Sigmoid colon (tissue), 4 donors: ENCODE measurements at regions not wholly inside any gene's neighbourhood (a gene's known extent, or its start where the extent isn't known, plus 50 kb on each side); places are given as distances from the start of the nearest gene placed in this dataset.

ENCODE experiments used
- CTCF ChIP-seq, 4 experiments: fragments of 450-650 bp in 3 of 4; fragments of 200-600 bp in 1 of 4; IDR thresholded peaks; one replicate each; pipeline ENCODE4 v1.5.1; 2016 to 2019; ENCODE audit warnings: antibody characterized with exemption in 4 of 4, mild to moderate bottlenecking in 3 of 4, moderate library complexity in 2 of 4
- POLR2A ChIP-seq, 2 donors: fragments of 450-650 bp; IDR thresholded peaks; one replicate each; pipeline ENCODE4 v1.6.1; 2016; ENCODE audit warnings: antibody characterized with exemption in 2 of 2, mild to moderate bottlenecking in 2 of 2, moderate library complexity in 2 of 2
- POLR2AphosphoS5 ChIP-seq, 4 donors: sonication (generic); formaldehyde crosslinking; IDR thresholded peaks; one replicate each; pipeline ENCODE4 v1.6.1; 2017; ENCODE audit warnings: antibody characterized with exemption in 4 of 4

GRCh38 chr21:35548904-35549615, 500.0 kb upstream of the RUNX1 start:
- TF ChIP-seq CTCF (IDR thresholded peaks at IDR 0.05) (no peak), POLR2AphosphoS5 (IDR thresholded peaks at IDR 0.05) (no peak), POLR2A (IDR thresholded peaks at IDR 0.05) (no peak)
